IMR-90 (cell line): ENCODE measurements at regions not wholly inside any gene's neighbourhood (a gene's known extent, or its start where the extent isn't known, plus 50 kb on each side); places are given as distances from the start of the nearest gene placed in this dataset.

Experiments
- CEBPB ChIP-seq: IDR thresholded peaks from 2 replicates; pipeline ENCODE4 v1.6.1; 2012; ENCODE audit warnings: low read depth, low read length, improper control_type of control experiment
- CTCF ChIP-seq: conservative IDR thresholded peaks from 2 replicates; pipeline ENCODE4 v1.5.1; 2012; ENCODE audit warnings: mild to moderate bottlenecking, low read depth, low read length, improper control_type of control experiment
- MXI1 ChIP-seq: IDR thresholded peaks from 2 replicates; pipeline ENCODE4 v1.6.1; 2012; ENCODE audit warnings: low read depth, mild to moderate bottlenecking, low read length, moderate library complexity, borderline replicate concordance
- POLR2A ChIP-seq: IDR thresholded peaks from 2 replicates; pipeline ENCODE4 v1.6.1; 2012; ENCODE audit warnings: mild to moderate bottlenecking, low read depth, low read length
- RAD21 ChIP-seq: IDR thresholded peaks from 2 replicates; pipeline ENCODE4 v1.6.1; 2012; ENCODE audit warnings: low read length, improper control_type of control experiment
- RFX5 ChIP-seq: IDR thresholded peaks from 2 replicates; pipeline ENCODE4 v1.8.0; 2012; ENCODE audit warnings: low read depth, mild to moderate bottlenecking, low read length, moderate library complexity

GRCh38 chr20:40899344-40899743 lies 129.3 kb upstream of the TOP1 start:
- TF ChIP-seq CTCF (no peak), RFX5 (no peak), RAD21 (no peak), POLR2A (no peak), CEBPB (no peak), MXI1 (no peak)
